Activated CD4-positive, CD25-positive, alpha-beta regulatory T cell treated with anti-CD3 and anti-CD28 coated beads, Interleukin-2, amount 50 U/mL, for 16 hours (primary cell): ENCODE measurements at regions not wholly inside any gene's neighbourhood (a gene's known extent, or its start where the extent isn't known, plus 50 kb on each side); places are given as distances from the start of the nearest gene placed in this dataset.
"Not testable (repeated sequence)": the region's sequence is repeated elsewhere in the genome, so short reads cannot be mapped to it uniquely, and the experiment has no call there.

ENCODE experiments used
- DNase-seq: peaks from one replicate; pipeline ENCODE4 v3.0.0-alpha.2; 2020; ENCODE audit warnings: low read depth, low spot score

DNA sequence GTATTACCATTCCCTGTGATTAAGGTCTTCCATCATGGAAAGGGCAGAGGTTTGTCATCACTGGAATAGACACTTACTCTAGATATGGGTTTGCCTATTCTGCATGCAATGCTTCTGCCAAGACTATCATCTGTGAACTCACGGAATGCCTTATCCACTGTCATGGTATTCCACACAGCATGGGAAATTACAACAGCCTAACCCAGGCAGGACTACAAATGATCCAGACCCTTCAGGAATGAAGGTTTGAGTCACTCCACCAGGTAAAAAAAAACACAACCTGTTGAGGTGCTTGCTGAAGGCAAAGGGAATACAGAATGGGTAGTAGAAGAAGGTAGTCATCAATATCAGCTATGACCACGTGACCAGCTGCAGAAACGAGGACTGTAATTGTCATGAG lies 89.0 kb upstream of the RANBP6 start:
- DNase-seq: not testable (repeated sequence)

DNA sequence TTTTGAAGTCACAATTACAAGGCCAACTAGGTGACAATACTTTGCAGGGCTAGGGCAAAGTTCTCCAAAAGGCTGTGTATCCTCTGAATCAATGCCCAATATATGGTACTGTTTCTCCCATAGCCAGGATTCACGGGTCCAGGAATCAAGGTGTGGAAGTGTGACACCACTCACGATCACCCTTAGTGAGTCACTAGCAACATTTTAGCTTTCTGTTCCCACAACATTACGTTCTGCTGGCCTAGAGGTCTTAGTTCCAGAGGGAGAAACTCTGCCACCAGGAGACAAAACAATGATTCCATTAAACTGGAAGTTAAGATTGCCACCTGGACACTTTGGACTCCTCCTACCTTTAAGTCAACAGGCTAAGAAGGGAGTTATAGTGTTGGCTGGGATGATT lies 88.5 kb upstream of the RANBP6 start:
- not testable (repeated sequence) for DNase-seq

- DNase-seq: not testable (repeated sequence)
These were observed 87.0 kb upstream of the RANBP6 start for GRCh38 chr9:6102336-6102987.

DNA sequence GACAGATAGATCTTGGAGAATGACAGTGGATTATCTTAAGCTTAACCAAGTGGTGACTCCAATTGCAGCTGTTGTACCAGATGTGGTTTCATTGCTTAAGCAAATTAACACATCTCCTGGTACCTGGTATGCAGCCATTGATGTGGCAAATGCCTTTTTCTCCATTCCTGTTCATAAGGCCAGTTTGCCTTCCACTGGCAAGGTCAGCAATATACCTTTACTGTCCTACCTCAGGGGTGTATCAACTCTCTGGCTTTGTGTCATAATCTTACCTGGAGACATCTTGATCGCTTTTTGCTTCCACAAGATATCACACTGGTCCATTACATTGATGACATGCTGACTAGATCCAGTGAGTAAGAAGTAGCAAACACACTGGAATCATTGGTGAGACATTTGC lies 86.3 kb upstream of the RANBP6 start:
- DNase-seq: not testable (repeated sequence)

- DNase-seq: not testable (repeated sequence)
These were observed 83.9 kb upstream of the RANBP6 start for GRCh38 chr9:6099346-6099745.

GRCh38 chr9:6098431-6098830 lies 83.0 kb upstream of the RANBP6 start:
- DNase-seq: no peak

- DNase-seq: no peak
These were observed 81.4 kb upstream of the RANBP6 start for GRCh38 chr9:6096821-6097220.

DNA sequence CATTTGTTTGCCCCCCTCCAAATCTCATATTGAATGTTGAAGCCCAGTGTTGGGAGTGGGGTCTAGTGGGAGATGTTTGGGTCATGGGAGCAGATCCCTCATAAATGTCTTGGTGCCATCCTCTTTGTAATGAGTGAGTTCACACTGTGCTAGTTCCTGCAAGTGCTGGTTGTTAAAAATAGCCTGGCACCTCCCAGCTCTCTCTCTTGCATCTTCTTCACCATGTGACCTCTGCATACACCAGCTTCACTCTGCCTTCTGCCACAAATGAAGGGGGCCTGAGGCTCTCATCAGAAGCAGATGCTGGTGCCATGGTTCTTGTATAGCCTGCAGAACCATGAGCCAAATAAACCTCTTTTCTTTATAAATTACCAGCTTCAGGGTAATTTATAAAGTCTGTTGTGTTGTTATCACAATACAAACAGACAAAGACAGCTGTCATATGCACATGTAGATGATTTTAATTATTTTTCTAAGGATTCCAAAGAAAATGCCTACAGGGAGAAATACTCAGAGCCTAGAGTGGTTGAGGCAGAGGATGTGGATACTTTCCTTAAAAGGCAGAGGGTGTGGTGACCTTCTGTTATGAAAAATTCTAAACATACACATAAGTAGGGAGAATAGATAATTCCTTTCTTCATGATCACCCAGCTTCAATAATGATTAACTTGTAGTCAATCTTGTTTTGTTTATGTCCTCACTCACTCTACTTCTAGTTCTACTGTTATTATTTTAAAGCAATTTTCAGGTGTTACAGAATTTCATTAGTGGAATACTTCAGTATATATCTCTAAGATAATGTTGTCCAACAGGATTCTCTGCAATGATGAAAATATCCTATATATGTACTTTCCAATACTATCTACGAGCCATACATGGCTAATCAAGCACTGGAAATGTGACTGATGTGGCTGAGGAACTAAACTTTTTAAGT lies 75.1 kb upstream of the RANBP6 start:
- DNase-seq: no peak

GRCh38 chr9:6089300-6089699 lies 73.9 kb upstream of the RANBP6 start:
- no peak for DNase-seq

GRCh38 chr9:6086006-6086655 lies 70.7 kb upstream of the RANBP6 start:
- DNase-seq: no peak

GRCh38 chr9:6080154-6080716 lies 64.8 kb upstream of the RANBP6 start:
- DNase-seq: peak; percentile 30

DNA sequence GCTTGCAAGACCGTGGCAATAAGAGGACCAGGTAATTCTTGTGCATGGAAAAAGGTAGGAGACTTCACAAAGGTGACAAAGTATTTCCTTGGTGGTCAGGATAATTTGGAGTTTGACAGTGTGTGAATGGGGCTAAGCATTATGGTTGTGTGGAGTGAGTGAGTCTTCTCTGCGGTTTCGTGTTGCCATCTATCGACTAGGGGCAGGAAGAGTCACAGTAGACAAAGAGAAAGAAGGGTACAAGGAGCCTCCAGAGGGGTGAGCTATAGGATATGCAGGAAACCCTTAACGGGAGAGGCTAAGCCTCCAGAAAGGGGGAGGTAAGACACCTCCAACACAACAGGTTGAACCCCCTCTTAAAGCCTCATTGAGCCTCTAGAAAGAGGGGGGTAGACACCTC lies 64.0 kb upstream of the RANBP6 start:
- no peak for DNase-seq

GRCh38 chr9:6078382-6079105 lies 63.1 kb upstream of the RANBP6 start:
- no peak for DNase-seq

- DNase-seq: no peak
These were observed 61.4 kb upstream of the RANBP6 start for GRCh38 chr9:6076851-6077250.

DNA sequence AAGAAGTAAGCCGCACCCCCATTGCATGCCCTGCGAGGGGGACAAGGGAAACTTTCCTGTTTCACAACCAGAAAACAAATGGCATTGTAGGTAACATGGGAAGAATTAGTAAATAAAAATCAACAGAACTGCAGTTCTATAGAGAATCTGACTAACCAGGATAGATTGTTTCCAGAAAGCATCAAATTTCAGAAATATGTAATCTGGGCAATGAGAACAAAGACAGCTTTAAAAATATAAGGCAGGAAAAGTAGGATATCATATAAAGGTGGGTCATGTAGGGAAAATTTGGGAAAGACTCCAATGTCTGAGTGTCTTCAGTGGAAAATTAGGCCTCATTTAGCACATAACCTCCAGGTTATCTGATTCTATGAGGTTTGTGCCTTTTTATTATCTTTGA lies 58.3 kb upstream of the RANBP6 start:
- no peak for DNase-seq

DNA sequence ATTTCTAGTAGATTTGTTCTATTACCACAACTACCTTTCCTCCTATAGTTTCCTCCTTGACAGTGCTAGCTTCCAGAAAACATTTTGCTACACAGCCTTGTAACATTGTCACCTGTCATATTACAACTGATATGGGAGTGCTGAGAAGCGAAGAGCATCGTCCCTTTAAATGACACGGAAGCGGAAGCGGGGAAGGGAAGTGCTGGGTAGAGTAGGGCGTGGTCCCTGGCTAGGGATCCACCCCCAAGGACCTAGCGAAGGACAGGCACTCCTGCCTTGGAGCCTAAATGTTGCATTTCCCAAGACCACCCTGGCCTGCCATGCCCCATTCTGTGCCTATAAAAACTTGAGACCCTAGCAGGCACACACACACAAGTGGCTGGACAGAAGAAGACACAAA lies 57.4 kb upstream of the RANBP6 start:
- DNase-seq: no peak

DNA sequence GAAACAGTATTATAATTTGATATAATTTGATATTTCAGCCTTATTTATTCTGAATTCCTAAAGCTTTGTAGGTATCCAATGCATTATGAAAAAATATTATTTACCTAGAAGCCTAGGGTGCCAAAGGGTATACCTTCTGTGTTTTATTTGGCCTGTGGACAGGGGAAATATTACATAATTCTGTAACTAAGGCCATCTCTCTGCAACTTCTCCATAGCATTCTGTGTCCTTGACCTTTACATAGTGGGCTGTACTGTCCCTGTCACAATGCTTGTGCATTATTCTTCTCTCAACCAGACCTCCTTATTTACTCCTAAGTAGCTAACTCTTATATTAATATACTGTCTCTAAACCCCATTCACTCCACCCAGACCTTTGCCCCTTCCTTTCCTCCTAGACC lies 57.0 kb upstream of the RANBP6 start:
- no peak for DNase-seq

DNA sequence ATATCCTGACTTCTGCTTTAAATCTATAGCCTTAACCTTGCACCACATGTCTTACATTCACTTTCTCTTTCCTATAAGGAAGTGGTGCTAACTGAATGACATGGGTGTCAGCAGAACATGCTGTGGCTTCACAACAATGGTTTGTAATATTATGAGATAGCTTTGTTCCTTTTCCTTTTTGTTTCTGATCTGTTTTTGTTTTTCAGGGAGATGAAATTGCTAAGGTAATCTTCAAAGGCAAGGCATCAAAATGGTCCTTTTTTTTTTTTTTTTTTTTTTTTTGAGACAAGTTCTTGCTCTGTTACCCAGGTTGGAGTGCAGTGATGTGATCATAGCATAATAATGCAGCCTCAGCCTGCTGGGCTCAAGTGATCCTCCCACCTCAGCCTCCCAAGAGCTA lies 53.6 kb upstream of the RANBP6 start:
- DNase-seq: no peak

DNA sequence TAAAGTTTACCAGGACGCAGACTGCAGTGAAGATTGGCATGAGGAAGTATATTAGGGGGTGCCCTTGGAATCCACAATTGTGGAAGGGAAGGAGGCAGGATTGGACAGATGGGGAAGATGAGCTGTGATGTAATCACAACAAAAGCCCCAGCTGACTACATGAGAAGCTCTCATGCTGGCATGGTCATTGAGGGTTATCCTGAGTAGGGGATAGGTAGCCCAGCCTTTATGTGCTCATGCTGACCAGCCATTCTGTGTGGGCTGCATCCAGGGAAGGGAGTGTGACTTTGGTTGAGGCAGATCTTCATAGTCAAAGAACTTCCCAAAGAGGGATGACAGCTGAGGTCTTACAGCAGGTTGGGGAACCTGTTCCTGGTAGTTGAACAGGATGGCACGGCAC lies 52.0 kb upstream of the RANBP6 start:
- no peak for DNase-seq
